ENCODE measurements at regions not wholly inside any gene's neighbourhood (a gene's known extent, or its start where the extent isn't known, plus 50 kb on each side); places are given as distances from the start of the nearest gene placed in this dataset.

- POLR2A ChIA-PET = no interaction called here
- CTCF ChIA-PET = no interaction called here
Observed at GRCh38 chr1:118739501-118739900, 248.6 kb downstream of the TBX15 start.

GRCh38 chr1:118736322-118736721, 251.8 kb downstream of the TBX15 start:
- CTCF ChIA-PET = no interaction called here
- POLR2A ChIA-PET = no interaction called here

GRCh38 chr1:118717893-118718292, 270.2 kb downstream of the TBX15 start:
- ChIA-PET CTCF (no interaction called here), POLR2A (no interaction called here)

GRCh38 chr1:118716775-118717174, 271.4 kb downstream of the TBX15 start:
- ChIA-PET CTCF (no interaction called here), POLR2A (no interaction called here)

GRCh38 chr1:118711356-118711755, 276.8 kb downstream of the TBX15 start:
- CTCF ChIA-PET = no interaction called here

GRCh38 chr1:118698911-118699310, 289.2 kb downstream of the TBX15 start:
- POLR2A ChIA-PET = no interaction called here

More at GRCh38 chr1:118711356-118711755, 276.8 kb downstream of the TBX15 start:
- POLR2A ChIA-PET = no interaction called here

GRCh38 chr1:118692143-118692542, 296.0 kb downstream of the TBX15 start:
- ChIA-PET CTCF (no interaction called here), POLR2A (no interaction called here)

More at GRCh38 chr1:118698911-118699310, 289.2 kb downstream of the TBX15 start:
- CTCF ChIA-PET = no interaction called here

GRCh38 chr1:118688891-118689290, 299.3 kb downstream of the TBX15 start:
- CTCF ChIA-PET = no interaction called here
- POLR2A ChIA-PET = no interaction called here

GRCh38 chr1:118661769-118662320, 326.3 kb downstream of the TBX15 start:
- ChIA-PET CTCF (no interaction called here), POLR2A (no interaction called here)

- CTCF ChIA-PET = no interaction called here
- POLR2A ChIA-PET = no interaction called here
Observed at GRCh38 chr1:118660769-118661168, 327.4 kb downstream of the TBX15 start.

GRCh38 chr1:118659646-118660045, 328.5 kb downstream of the TBX15 start:
- ChIA-PET CTCF (no interaction called here), POLR2A (no interaction called here)

- CTCF ChIA-PET = no interaction called here
Observed at GRCh38 chr1:118650107-118650807, 337.9 kb downstream of the TBX15 start.

GRCh38 chr1:118649369-118650106, 338.6 kb downstream of the TBX15 start:
- CTCF ChIA-PET = no interaction called here
- POLR2A ChIA-PET = no interaction called here

More at GRCh38 chr1:118650107-118650807, 337.9 kb downstream of the TBX15 start:
- POLR2A ChIA-PET = no interaction called here

- CTCF ChIA-PET = no interaction called here
- POLR2A ChIA-PET = no interaction called here
Observed at GRCh38 chr1:118636004-118636403, 352.1 kb downstream of the TBX15 start.

- POLR2A ChIA-PET = no interaction called here
- CTCF ChIA-PET = no interaction called here
Observed at GRCh38 chr1:118627435-118627834, 360.7 kb downstream of the TBX15 start.

- POLR2A ChIA-PET = no interaction called here
- CTCF ChIA-PET = no interaction called here
Observed at GRCh38 chr1:118621839-118622238, 366.3 kb downstream of the TBX15 start.

- POLR2A ChIA-PET = no interaction called here
- CTCF ChIA-PET = no interaction called here
Observed at GRCh38 chr1:118618618-118619340, 369.4 kb downstream of the TBX15 start.

GRCh38 chr1:118617916-118618315, 370.2 kb downstream of the TBX15 start:
- ChIA-PET CTCF (no interaction called here), POLR2A (no interaction called here)

- ChIA-PET POLR2A (no interaction called here), CTCF (no interaction called here)
Observed at GRCh38 chr1:118615066-118615465, 373.1 kb downstream of the TBX15 start.

- ChIA-PET POLR2A (no interaction called here), CTCF (no interaction called here)
Observed at GRCh38 chr1:118589238-118589846, 398.8 kb downstream of the TBX15 start.

- ChIA-PET CTCF (no interaction called here), POLR2A (no interaction called here)
Observed at GRCh38 chr1:118588566-118588965, 399.6 kb downstream of the TBX15 start.
